HG03175 (cell line): ENCODE measurements at regions not wholly inside any gene's neighbourhood (a gene's known extent, or its start where the extent isn't known, plus 50 kb on each side); places are given as distances from the start of the nearest gene placed in this dataset.
"Not testable (repeated sequence)": the region's sequence is repeated elsewhere in the genome, so short reads cannot be mapped to it uniquely, and the experiment has no call there.

Experiments
- ATAC-seq: cut with Tn5 transposase; IDR thresholded peaks from one replicate; pipeline ENCODE4 v1.9.1; 2021; ENCODE audit warnings: mild to moderate bottlenecking, moderate library complexity; ENCODE audit not compliant: unreplicated experiment

GRCh38 chr7:25686493-25686892 lies 458.2 kb upstream of the NPVF start:
- ATAC-seq = no peak

DNA sequence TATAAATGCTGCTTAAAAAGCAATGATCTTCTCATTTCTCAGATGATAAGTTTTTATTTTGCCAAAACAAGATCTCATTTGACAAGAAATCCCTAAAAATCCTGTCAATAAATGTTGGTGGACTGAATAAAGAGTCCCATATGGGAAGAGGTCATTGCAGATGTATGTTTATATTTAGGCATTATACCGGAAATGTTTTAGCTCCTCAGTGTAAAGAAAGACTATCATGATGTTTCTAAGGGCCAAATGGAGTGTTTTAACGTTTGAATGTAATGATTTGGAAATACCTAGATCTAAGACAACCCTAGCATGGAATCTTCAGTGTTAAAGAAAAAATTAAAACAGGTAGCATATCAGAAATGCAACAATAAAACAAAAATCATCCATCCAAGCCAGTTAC lies 457.8 kb upstream of the NFE2L3 start:
- no peak for ATAC-seq

GRCh38 chr7:25694699-25695098 lies 457.3 kb upstream of the NFE2L3 start:
- no peak for ATAC-seq

- ATAC-seq = no peak
These were observed 455.4 kb upstream of the NFE2L3 start for GRCh38 chr7:25696571-25696970.

DNA sequence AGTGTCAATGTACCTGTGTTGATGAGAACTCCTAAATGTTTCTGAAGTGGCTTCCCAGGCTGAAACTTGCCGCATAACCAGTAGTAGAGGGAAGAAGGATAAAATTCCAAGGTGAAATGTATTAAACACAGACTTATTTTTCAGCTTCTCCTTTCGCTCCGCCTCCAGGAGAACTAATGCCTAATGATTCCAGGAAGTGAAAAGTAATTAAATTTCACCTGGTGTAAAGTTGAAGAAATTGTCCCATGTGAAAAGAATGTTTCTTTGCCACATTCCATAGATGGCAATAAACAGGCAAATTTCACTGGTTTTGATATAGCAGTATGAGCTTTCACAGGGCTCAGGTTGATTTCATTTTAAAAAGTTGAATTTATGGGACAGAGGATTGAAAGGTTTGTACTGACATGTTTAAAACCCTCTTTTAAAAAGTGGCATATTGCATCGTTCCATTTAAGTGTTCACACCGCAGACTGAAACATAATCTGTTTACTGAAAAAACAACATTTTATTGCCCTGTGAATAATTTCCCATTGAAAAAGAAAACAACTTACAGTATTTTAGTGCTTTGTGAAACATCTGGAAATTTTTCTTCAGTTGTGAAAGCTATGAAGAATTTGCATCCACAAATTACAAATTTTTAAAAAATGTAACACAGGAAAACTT lies 453.4 kb upstream of the NFE2L3 start:
- ATAC-seq = no peak

DNA sequence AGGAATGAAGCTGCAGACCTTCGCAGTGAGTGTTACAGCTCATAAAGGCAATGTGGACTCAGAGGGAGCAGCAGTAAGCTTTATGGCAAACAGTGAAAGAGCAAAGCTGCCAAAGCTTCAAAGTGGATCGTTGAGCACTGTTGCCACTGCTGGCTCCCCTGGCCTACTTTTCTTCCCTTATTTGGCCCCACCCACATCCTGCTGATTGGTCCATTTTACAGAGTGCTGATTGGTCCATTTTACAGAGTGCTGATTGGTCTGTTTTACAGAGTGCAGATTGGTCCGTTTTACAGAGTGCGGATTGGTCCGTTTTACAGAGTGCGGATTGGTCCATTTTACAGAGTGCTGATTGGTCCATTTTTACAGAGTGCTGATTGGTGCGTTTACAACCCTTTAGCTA lies 451.9 kb upstream of the NFE2L3 start:
- ATAC-seq = not testable (repeated sequence)

DNA sequence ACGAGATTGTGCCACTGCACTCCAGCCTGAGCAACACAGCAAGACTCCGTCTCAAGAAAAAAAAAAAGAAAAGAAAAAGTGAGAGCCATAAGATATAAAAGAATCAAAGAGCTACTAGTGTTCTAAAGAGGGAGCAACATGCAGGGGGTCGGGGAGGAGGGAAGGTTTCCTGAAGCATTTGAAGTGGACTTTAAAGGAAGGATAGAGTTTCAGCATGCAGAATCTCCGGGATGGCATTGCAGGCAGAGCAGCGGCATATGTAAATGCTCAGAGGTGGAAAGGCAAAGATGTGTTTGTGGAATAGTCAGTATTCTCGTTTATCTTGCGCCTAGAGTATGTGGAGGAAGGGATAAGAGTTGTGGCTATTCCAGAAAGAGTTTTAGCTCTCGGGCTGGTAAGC lies 447.6 kb upstream of the NFE2L3 start:
- ATAC-seq = no peak

DNA sequence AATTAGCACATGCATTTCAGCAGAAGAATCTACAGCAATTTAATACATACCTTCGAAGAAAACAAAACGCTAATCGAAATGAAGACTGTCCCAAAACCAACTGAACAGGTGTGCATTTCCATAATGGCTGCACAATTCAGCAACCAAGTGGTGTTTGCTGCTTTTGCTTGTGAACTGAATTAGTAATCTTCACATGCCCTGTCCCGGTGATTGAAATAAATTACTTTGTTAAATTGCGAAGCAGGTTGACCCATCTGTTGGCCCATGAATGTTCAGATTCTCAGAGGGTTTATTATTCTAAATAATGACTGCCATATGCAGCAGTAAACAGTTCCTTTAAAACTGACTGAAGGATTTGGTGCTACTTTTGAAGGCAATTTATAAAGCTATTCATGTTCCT lies 445.2 kb upstream of the NFE2L3 start:
- no peak for ATAC-seq

- no peak for ATAC-seq
These were observed 444.0 kb upstream of the NFE2L3 start for GRCh38 chr7:25707768-25708620.

DNA sequence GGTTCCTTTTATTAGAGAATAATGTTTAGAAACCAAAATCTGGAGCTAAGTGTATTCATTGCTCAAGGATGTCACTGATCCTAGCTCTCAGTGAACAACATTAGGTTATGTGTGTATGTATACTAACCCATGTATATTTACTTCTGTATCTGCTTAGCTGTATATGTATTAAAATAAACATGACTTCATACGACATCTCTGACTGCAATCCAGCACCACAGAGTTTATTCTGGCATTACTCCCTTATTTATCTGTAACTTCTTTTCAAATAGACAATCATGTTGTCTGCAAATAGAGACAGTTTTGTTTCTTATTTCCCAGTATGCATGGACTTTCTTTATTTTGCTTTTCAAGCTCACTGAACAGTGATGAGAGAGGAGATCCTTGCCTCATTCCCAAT lies 441.0 kb upstream of the NFE2L3 start:
- no peak for ATAC-seq

DNA sequence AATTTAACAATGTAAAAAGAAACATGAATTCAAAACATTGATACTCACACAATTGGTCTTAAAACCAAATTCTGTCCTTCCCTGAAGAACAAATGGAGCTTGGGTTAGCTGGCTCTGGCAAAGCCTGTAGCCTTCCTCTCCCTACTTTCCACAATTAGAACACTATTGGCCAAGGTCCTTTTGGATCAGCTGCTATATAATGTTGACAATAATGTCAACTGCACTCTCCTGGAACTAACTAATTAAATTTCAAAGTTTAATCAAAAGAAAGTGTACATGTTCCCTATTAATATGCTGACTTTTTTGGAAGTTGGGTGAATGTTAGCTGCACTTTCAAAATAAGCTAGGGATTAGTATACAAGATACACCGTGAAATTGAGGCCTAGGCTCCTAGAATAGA lies 440.1 kb upstream of the NFE2L3 start:
- no peak for ATAC-seq

GRCh38 chr7:25712500-25712899 lies 439.5 kb upstream of the NFE2L3 start:
- ATAC-seq = no peak

DNA sequence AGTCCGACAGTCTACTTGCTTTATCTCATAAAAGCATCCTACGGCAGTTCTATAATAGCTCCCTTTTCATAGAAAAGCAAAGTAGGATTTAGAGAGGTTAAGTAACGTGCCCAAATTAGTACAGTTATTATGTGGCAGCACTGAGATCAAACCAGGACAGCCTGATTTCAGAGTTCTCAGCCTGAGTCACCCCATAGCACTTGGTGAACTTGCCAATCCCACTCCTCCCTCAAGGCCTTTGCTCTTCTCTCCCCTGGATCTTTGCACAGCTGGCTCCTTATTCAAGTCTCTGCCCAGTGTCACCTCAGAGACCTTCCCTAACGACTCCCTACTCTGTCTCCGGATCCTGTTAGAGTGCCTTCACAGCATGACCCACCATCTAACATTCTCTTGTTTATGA lies 438.0 kb upstream of the NFE2L3 start:
- ATAC-seq = no peak

- ATAC-seq = no peak
These were observed 435.6 kb upstream of the NFE2L3 start for GRCh38 chr7:25716421-25716820.

- ATAC-seq = no peak
These were observed 433.4 kb upstream of the NFE2L3 start for GRCh38 chr7:25718596-25718995.

DNA sequence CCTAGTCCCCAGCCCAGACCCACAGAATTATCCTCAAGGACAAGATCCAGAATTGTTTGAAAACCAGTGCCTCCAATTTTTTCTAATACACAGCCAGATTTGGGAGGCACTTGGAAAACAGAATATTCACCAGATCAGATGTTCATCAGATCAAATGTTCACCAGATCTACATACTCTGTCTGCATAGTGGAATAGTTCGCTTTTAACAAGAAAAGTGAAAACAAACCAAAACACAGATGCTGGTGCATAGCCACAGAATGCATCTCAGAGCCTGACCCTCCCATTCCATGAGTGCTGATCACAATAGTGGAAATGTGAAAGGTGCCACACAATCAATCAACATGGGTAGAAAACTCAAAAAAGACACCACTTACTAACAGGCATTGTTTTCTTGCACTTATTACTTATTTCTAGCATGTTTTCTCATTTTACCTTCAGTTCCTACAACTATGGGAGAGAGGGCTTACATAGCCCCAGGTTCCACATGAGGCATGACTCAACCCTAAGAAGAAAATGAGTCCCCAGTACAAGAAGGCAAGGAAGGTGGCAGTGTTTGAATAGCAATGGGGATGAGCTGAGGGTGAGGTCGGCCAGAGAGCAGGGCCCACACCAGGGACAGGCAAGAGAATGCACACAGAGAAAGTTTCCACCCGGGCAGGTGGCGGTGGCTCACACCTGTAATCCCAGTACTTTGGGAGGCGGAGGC lies 432.7 kb upstream of the NFE2L3 start:
- no peak for ATAC-seq

GRCh38 chr7:25720427-25720826 lies 431.6 kb upstream of the NFE2L3 start:
- ATAC-seq = no peak

DNA sequence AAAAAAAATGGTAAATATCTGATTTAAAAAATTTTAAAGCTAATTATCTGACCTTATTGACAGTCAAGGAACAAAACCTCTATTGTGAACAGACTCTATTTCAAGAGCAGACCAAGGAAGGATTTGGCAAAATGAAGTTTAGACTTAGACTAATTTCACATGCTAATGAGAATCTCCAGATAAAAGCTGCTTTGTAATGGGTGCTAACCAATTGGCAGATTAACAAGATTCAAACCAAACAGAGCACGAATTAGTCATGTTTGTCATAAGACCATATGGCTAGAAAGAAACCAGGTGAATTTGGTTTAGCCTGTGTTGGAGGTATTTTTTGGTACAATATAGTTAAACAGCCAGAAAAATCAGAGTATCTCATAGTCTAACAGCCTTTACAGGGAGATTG lies 429.1 kb upstream of the NFE2L3 start:
- no peak for ATAC-seq

DNA sequence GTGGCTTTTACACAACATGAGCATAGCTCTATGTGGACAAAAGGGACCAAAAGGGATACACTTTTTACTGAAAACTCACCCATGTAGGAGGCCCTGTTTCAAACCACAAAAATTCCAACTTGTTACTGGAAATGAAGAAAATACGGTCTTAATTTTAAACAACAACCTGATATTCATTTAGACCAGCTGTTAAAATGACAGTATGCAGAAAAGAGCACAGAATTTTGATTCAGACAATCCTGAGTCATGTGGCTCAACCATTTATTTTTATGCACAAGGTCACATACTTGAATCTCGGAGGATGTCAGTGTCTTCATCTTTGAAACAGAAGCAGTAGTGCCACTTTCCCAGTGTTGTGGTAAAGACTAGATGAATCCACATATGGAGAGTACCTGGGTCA lies 426.5 kb upstream of the NFE2L3 start:
- ATAC-seq = no peak

- ATAC-seq = no peak
These were observed 425.7 kb upstream of the NFE2L3 start for GRCh38 chr7:25726170-25726780.

- ATAC-seq = no peak
These were observed 425.2 kb upstream of the NFE2L3 start for GRCh38 chr7:25726781-25727311.
